T-helper 2 cell treated with Interferon-gamma antibody and Interleukin-4, amounts not matched to agents 5 μg/mL and 100 μg/mL, for 36 hours (primary cell): ENCODE measurements at regions not wholly inside any gene's neighbourhood (a gene's known extent, or its start where the extent isn't known, plus 50 kb on each side); places are given as distances from the start of the nearest gene placed in this dataset.

Experiments
- DNase-seq: peaks from one replicate; pipeline ENCODE4 v3.0.0; 2021; ENCODE audit warnings: low spot score
- H3K27ac Mint-ChIP-seq: one replicate; pipeline ENCODE4 v1.8.0; 2021; ENCODE audit warnings: mild to moderate bottlenecking, mixed read lengths
- H3K27me3 Mint-ChIP-seq: one replicate; pipeline ENCODE4 v1.8.0; 2021; ENCODE audit warnings: low read depth, mixed read lengths
- H3K36me3 Mint-ChIP-seq: one replicate; pipeline ENCODE4 v1.8.0; 2021; ENCODE audit warnings: low read depth, mixed read lengths
- H3K4me1 Mint-ChIP-seq: one replicate; pipeline ENCODE4 v1.8.0; 2021; ENCODE audit warnings: low read depth, mixed read lengths
- H3K4me3 Mint-ChIP-seq: one replicate; pipeline ENCODE4 v1.8.0; 2022; ENCODE audit warnings: mild to moderate bottlenecking, moderate library complexity, mixed read lengths
- H3K9me3 Mint-ChIP-seq: one replicate; pipeline ENCODE4 v1.8.0; 2021; ENCODE audit warnings: mixed read lengths

DNA sequence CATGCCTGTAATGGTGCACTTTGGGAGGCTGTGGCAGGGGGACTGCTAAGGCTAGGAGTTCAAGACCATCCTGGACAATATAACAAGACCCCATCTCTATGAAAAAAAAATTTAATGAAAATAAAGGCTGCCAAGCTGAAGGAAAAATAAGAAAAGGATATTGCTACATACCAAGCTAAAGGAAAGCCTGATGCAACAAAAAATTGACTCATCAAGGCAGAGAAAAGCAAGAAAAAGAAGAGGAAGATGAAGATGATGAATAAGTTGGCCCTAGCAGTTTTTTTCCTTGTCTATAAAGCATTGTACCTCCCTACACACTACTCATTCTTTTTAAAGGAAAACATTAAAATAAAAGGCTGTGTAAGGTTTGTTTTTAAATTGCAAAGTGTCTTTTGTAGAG lies 441.9 kb upstream of the MDFIC2 start:
- Mint-ChIP-seq H3K9me3 (no peaks in the 10 kb centered on the region), H3K4me1 (no peaks in the 10 kb centered on the region), H3K36me3 (no peaks in the 10 kb centered on the region), H3K4me3 (no peak overlapping the region), H3K27ac (no peak overlapping the region), H3K27me3 (no peaks in the 10 kb centered on the region)
- DNase-seq = no peak

DNA sequence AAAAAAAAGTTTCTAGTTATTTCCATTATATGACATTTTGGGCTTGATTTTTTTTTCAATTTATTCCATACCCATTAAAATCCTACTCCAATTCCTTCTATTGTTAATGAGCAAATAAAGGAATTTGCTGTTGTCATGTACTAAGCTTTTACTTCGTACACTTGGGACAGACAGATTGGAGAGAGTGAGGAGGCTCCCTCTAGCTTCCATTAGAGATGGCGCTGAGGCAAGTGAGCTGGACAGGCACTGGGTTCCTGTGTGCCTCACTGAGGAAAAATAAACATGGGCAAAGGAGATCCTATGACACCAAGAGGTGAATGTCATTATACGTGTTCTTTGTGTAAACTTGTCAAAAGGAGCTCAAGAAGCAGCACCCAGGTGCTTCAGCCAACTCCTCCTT lies 441.1 kb upstream of the MDFIC2 start:
- no peaks in the 10 kb centered on the region for H3K9me3 Mint-ChIP-seq
- H3K36me3 Mint-ChIP-seq = no peaks in the 10 kb centered on the region
- H3K27ac Mint-ChIP-seq = no peak overlapping the region
- H3K4me3 Mint-ChIP-seq = no peak overlapping the region
- no peaks in the 10 kb centered on the region for H3K4me1 Mint-ChIP-seq
- DNase-seq = no peak
- H3K27me3 Mint-ChIP-seq = no peaks in the 10 kb centered on the region

DNA sequence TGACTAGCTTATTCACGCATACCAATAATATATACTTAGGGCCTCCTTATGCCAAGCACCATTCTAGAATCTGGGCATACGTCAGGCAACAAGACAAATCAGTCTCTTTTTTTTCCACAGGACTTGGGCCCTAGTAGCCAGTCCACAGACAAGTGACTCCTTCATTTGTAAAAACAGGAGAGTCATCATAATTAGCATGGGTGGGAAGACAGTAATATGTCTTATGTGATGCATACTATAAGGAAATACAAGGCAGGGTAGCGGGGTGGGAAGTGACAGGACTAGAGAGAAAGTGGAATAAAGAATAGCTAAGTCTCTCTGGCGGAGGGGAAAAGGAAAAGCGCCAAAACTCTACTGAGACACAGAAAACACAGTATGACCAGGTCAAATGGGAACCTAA lies 439.6 kb upstream of the MDFIC2 start:
- Mint-ChIP-seq H3K27ac (no peak overlapping the region), H3K4me3 (no peak overlapping the region), H3K4me1 (no peaks in the 10 kb centered on the region), H3K27me3 (no peaks in the 10 kb centered on the region), H3K9me3 (no peaks in the 10 kb centered on the region), H3K36me3 (no peaks in the 10 kb centered on the region)
- DNase-seq = no peak

DNA sequence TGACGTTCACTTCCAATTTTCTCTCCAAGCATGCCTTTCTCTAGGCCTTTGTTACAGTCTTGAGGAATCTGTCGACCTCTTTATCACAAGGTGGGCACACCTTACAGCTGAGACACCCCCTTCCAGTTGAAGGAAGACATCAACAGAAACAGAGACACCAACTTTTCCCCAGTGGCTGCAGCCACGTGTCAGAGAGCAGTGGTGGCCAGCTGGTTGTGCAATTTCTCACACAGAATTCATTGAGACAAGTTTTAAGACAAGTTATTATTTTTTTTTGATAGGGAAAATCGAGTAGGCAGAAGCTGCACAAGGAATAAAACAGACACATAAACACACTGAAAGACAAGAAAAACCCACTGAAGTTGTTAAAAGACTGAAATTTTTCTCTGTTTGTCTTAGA lies 436.7 kb upstream of the MDFIC2 start:
- Mint-ChIP-seq H3K4me1 (no peaks in the 10 kb centered on the region), H3K4me3 (no peak overlapping the region), H3K27me3 (peaks cover 2% of the 10 kb centered on the region), H3K9me3 (no peaks in the 10 kb centered on the region), H3K36me3 (no peaks in the 10 kb centered on the region), H3K27ac (no peak overlapping the region)
- no peak for DNase-seq

DNA sequence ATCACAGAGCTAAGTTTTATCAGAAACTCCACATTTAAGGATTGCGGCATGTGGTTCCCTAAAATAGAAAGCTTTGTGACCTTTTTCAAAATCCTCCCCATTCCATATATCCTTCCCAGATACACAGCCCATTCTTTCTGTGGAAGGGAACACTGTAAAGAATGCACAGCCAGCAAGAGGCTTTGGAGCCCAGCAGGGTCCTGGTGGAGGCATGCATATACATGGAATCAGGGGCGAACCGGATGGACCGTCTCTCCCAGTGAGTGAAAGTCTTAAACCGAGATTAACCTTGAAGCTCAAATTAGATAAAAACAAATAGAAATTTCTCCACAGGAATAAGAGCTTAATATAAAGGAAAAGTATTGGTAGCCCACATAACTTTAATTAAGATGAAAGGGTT lies 436.2 kb upstream of the MDFIC2 start:
- DNase-seq = no peak
- no peaks in the 10 kb centered on the region for H3K36me3 Mint-ChIP-seq
- H3K27me3 Mint-ChIP-seq = peaks cover 2% of the 10 kb centered on the region
- H3K4me1 Mint-ChIP-seq = no peaks in the 10 kb centered on the region
- H3K9me3 Mint-ChIP-seq = no peaks in the 10 kb centered on the region
- H3K4me3 Mint-ChIP-seq = no peak overlapping the region
- no peak overlapping the region for H3K27ac Mint-ChIP-seq

DNA sequence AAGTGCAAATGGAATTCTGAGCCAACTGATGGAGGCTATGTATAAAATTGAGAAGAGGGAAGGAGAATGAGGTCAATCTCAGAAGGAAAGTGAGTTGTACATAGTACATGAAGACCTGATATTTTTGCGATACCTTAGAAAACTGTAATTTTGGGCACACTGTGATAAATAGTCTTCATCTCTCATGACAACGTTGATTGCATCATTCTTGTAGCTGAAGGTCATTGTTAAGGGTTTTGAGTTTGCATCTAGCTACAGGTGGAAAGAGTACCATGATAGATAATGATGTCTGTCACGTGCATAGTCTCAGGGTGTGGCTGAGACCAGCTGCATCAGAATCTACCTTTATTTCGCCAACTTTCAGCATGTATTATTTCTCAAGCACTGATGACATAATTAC lies 435.4 kb upstream of the MDFIC2 start:
- Mint-ChIP-seq H3K4me1 (no peaks in the 10 kb centered on the region), H3K27me3 (peaks cover 2% of the 10 kb centered on the region), H3K4me3 (no peak overlapping the region), H3K36me3 (no peaks in the 10 kb centered on the region), H3K9me3 (no peaks in the 10 kb centered on the region), H3K27ac (no peak overlapping the region)
- no peak for DNase-seq

DNA sequence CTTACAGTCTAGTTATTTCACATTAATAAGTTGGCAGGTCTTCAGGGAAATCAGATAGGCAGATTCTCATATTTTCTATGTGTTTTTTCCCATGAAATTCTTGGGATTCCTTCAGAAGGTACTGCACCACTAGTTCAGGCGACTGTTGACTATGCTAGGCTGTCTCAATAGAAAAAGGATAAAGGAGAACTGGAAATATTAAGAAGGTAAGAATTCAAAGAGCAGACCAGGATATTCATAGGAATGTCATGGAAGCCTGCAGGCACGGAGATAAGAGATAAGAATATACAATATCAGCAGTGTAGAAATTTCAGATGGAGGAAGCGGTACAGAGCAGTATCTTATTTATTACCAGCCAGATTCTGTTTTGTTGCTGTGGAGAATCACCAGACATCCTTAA lies 432.1 kb upstream of the MDFIC2 start:
- H3K9me3 Mint-ChIP-seq = no peaks in the 10 kb centered on the region
- peaks cover 2% of the 10 kb centered on the region for H3K27me3 Mint-ChIP-seq
- H3K36me3 Mint-ChIP-seq = no peaks in the 10 kb centered on the region
- H3K4me1 Mint-ChIP-seq = no peaks in the 10 kb centered on the region
- no peak overlapping the region for H3K27ac Mint-ChIP-seq
- no peak overlapping the region for H3K4me3 Mint-ChIP-seq
- no peak for DNase-seq

DNA sequence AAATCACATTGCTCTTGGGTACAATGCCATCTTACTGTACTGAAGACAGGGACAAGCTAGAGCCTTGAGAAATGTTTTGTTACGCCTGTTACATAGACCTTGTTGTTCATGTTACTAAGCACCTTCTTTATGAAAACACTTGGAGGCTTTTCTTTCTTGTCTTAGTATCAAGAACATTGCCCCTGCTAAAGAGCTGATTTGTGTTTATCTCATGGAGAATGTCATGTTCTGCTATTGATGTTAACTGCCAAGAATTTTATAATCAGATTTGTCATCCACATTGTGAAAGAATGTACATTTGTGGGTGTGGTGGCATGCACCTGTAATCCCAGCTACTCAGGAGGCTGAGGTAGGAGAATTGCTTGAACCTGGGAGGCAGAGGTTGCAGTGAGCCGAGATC lies 431.3 kb upstream of the MDFIC2 start:
- peaks cover 2% of the 10 kb centered on the region for H3K27me3 Mint-ChIP-seq
- no peak for DNase-seq
- H3K27ac Mint-ChIP-seq = no peak overlapping the region
- no peaks in the 10 kb centered on the region for H3K4me1 Mint-ChIP-seq
- no peaks in the 10 kb centered on the region for H3K9me3 Mint-ChIP-seq
- H3K4me3 Mint-ChIP-seq = no peak overlapping the region
- H3K36me3 Mint-ChIP-seq = no peaks in the 10 kb centered on the region

DNA sequence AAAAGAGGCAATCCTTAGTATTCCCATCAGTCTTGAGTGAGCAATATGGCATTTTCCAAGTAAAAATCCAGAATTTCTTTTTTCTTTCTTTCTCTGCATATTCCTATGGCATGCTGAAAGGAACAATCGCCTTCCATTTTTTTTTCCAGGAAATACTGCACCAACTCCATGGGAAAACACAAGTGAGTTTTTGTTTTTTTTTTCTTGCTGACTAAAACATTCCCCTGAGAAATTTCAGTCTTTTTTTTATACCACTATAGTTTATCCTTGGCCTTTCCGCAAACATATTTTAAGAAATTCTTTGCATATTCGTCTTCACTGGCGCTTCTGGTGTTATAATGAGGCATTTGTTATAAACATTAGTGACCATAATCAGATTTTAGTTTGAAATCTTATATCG lies 429.6 kb upstream of the MDFIC2 start:
- H3K27ac Mint-ChIP-seq = no peak overlapping the region
- no peaks in the 10 kb centered on the region for H3K4me1 Mint-ChIP-seq
- peaks cover 2% of the 10 kb centered on the region for H3K27me3 Mint-ChIP-seq
- no peak overlapping the region for H3K4me3 Mint-ChIP-seq
- H3K36me3 Mint-ChIP-seq = no peaks in the 10 kb centered on the region
- H3K9me3 Mint-ChIP-seq = no peaks in the 10 kb centered on the region
- no peak for DNase-seq

DNA sequence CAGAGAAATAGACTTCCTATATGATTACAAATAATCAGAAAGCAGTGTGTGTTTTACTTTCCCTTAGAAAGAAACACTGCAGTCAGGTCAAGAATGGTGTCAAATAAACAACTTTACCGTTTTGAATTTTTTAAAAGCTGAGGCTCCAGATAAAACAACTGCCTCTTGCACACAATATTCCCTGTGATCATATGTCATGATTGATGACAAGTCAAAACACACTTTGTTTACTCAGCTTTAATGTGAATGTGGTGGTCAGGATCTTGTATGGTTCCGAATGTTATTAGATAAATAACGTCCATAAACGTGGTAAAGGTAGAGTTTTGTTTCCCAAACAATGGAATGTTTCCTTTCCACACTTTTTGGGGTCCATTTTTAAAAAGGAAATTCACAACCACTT lies 428.4 kb upstream of the MDFIC2 start:
- H3K27ac Mint-ChIP-seq = no peak overlapping the region
- DNase-seq = no peak
- H3K4me3 Mint-ChIP-seq = no peak overlapping the region
- H3K4me1 Mint-ChIP-seq = no peaks in the 10 kb centered on the region
- peaks cover 2% of the 10 kb centered on the region for H3K27me3 Mint-ChIP-seq
- no peaks in the 10 kb centered on the region for H3K9me3 Mint-ChIP-seq
- H3K36me3 Mint-ChIP-seq = no peaks in the 10 kb centered on the region

DNA sequence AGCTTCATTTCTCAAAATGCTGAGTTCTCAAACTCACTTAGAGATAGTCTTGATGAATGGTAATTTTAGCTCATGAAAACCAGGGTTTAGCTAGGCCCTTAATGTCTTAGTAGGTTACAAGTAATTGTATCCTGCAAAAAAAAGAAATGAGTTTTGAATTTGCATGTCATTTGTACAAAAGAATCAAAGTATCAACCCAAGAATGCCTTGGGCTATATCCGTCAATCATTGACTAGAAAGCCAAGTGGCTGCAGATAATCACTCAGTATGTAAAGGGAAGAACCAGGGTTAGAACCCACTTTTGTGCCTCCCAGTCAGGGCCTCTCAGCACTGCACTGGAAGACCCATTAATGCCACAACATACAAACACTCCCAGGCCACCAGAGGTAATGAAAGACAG lies 427.6 kb upstream of the MDFIC2 start:
- H3K27ac Mint-ChIP-seq = no peak overlapping the region

DNA sequence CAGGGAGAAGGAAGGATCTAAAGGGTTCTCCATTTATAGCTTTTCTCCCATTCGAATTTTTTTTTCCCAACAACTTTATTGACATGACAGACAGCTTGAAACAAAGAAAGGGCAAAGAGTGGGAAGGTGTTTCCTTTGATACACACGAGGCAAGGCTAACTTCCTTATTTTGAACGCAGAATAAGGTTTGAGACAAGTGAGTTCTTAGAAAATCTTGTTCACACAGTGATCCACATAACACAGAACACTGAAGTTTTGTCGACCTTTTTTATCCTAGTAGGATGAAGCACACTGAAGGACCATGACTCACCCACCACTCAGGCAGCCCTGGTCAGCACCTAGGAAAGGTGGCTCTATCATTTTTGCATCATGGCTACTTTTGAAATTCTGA lies 425.8 kb upstream of the MDFIC2 start:
- no peak for DNase-seq
- Mint-ChIP-seq H3K27ac (no peak overlapping the region), H3K36me3 (no peaks in the 10 kb centered on the region), H3K9me3 (no peaks in the 10 kb centered on the region), H3K4me1 (no peaks in the 10 kb centered on the region), H3K27me3 (peaks cover 1% of the 10 kb centered on the region), H3K4me3 (no peak overlapping the region)

More for the DNA sequence above, 427.6 kb upstream of the MDFIC2 start:
- no peak overlapping the region for H3K4me3 Mint-ChIP-seq
- H3K9me3 Mint-ChIP-seq = no peaks in the 10 kb centered on the region
- H3K4me1 Mint-ChIP-seq = no peaks in the 10 kb centered on the region
- H3K27me3 Mint-ChIP-seq = no peaks in the 10 kb centered on the region
- no peaks in the 10 kb centered on the region for H3K36me3 Mint-ChIP-seq
- DNase-seq = no peak

DNA sequence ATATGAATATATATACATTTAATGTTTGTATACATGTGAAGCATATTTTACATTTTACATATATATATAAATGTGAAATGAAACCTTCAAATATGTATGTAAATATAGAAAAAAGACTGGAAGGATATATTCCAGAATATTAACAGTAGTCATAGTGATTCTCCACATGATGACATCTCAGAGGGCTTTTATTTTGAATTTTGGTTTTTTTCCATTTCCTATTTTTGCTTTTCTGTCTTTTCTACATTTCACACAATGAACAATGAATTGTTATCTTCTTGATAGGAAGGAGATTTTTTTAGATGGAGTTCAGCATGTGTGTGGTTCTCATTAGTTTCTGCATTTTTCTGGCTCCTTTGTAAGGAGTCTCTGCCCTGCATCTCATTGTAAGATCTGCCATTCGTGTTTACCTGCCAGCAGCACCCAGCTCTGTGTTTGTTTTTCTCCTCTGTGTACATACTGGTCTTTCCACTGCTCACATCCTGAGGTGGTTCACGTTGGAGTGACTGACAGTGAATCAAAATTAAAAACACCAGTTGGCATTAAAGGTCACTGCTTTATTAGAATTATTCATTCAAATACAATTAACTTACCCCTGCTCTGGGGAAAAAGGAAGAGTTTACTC lies 425.3 kb upstream of the MDFIC2 start:
- H3K9me3 Mint-ChIP-seq = no peaks in the 10 kb centered on the region
- no peaks in the 10 kb centered on the region for H3K36me3 Mint-ChIP-seq
- peaks cover 3% of the 10 kb centered on the region for H3K27me3 Mint-ChIP-seq
- no peak overlapping the region for H3K27ac Mint-ChIP-seq
- no peak overlapping the region for H3K4me3 Mint-ChIP-seq
- no peaks in the 10 kb centered on the region for H3K4me1 Mint-ChIP-seq
- no peak for DNase-seq

DNA sequence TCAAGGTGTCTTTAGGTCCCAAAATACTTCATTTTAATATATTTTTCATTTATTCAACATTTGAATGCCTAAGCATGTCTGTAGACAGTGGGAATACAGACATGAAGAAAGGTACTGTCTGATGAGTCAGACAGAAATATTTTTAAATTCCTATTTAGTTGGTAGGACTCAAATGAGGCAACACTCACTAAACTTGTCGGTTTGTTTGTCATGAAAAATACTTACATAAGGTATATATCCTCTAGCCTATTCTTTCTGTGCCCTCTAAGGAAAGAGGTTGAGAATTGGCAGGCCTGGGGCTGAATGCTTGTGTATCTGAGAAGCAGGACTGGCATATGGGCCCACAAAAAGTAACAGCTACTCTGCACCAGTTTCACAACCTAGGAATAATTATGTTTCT lies 423.6 kb upstream of the MDFIC2 start:
- Mint-ChIP-seq H3K36me3 (no peaks in the 10 kb centered on the region), H3K4me3 (no peak overlapping the region), H3K9me3 (no peaks in the 10 kb centered on the region), H3K4me1 (no peaks in the 10 kb centered on the region), H3K27me3 (peaks cover 6% of the 10 kb centered on the region), H3K27ac (no peak overlapping the region)
- no peak for DNase-seq

DNA sequence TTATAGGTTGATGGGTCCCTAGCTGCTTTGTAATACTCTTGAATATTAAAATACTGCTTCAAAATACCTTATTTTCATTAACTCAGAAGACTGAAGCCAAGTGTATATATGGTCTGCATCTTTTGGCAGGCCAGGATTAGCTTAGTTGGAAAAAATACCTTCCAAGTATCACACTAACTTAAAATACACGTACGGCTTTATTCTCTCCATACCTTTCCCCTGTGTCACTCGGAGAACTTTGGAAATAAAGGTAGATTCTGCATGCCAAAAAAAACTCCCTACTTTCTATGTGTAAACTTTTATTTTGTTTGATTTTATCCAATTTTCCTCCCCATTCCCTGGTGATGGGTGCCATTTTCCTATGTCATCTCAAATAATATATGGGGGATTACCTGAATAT lies 422.3 kb upstream of the MDFIC2 start:
- Mint-ChIP-seq H3K9me3 (no peaks in the 10 kb centered on the region), H3K4me1 (no peaks in the 10 kb centered on the region), H3K27me3 (peaks cover 9% of the 10 kb centered on the region), H3K27ac (no peak overlapping the region), H3K36me3 (no peaks in the 10 kb centered on the region), H3K4me3 (no peak overlapping the region)
- no peak for DNase-seq
